H1 (cell line): ENCODE measurements at regions not wholly inside any gene's neighbourhood (a gene's known extent, or its start where the extent isn't known, plus 50 kb on each side); places are given as distances from the start of the nearest gene placed in this dataset.

Source experiments
- JUND ChIP-seq: IDR thresholded peaks from 2 replicates; pipeline ENCODE4 v1.6.1; 2011; ENCODE audit warnings: mild to moderate bottlenecking, improper control_type of control experiment, low read length
- POLR2AphosphoS5 ChIP-seq: IDR thresholded peaks from 2 replicates; pipeline ENCODE4 v1.6.1; 2011; ENCODE audit warnings: low read depth, low read length
- RXRA ChIP-seq: IDR thresholded peaks from 2 replicates; pipeline ENCODE4 v1.6.1; 2011; ENCODE audit warnings: low read depth, mild to moderate bottlenecking, low read length, moderate library complexity; ENCODE audit not compliant: insufficient read depth
- TAF1 ChIP-seq: IDR thresholded peaks from 2 replicates; pipeline ENCODE4 v1.6.1; 2011; ENCODE audit warnings: mild to moderate bottlenecking, low read depth, low read length
- TF ChIP-seq, protein P1 (sequence below): fragments of 300-600 bp; sonication (generic); IDR thresholded peaks from 2 replicates; pipeline ENCODE4 v1.7.1; 2012; ENCODE audit warnings: low read length, moderate library complexity, mild to moderate bottlenecking, inconsistent platforms; ENCODE audit not compliant: insufficient replicate concordance

DNA sequence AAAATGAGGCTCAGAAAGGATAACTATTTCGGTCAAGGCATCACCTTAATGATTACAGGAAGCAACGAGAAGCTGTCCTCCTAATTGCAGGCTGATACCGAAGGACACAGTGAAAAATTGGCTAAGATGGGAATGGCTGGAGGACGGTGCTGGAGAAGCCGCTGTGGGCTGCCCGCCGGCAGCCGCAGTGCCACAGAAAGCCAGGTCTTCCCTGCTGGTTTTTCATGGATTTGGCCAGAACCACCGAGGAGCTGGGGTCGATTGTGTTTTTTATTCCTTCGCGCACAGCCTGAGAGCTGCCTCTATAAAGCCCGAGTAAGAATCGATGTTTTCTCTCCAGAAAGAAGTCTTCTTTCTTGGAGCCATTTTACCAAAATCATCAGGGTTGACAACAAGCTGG lies 1484.2 kb downstream of the BRD1 start (continued):
- TF ChIP-seq, protein P1, sequence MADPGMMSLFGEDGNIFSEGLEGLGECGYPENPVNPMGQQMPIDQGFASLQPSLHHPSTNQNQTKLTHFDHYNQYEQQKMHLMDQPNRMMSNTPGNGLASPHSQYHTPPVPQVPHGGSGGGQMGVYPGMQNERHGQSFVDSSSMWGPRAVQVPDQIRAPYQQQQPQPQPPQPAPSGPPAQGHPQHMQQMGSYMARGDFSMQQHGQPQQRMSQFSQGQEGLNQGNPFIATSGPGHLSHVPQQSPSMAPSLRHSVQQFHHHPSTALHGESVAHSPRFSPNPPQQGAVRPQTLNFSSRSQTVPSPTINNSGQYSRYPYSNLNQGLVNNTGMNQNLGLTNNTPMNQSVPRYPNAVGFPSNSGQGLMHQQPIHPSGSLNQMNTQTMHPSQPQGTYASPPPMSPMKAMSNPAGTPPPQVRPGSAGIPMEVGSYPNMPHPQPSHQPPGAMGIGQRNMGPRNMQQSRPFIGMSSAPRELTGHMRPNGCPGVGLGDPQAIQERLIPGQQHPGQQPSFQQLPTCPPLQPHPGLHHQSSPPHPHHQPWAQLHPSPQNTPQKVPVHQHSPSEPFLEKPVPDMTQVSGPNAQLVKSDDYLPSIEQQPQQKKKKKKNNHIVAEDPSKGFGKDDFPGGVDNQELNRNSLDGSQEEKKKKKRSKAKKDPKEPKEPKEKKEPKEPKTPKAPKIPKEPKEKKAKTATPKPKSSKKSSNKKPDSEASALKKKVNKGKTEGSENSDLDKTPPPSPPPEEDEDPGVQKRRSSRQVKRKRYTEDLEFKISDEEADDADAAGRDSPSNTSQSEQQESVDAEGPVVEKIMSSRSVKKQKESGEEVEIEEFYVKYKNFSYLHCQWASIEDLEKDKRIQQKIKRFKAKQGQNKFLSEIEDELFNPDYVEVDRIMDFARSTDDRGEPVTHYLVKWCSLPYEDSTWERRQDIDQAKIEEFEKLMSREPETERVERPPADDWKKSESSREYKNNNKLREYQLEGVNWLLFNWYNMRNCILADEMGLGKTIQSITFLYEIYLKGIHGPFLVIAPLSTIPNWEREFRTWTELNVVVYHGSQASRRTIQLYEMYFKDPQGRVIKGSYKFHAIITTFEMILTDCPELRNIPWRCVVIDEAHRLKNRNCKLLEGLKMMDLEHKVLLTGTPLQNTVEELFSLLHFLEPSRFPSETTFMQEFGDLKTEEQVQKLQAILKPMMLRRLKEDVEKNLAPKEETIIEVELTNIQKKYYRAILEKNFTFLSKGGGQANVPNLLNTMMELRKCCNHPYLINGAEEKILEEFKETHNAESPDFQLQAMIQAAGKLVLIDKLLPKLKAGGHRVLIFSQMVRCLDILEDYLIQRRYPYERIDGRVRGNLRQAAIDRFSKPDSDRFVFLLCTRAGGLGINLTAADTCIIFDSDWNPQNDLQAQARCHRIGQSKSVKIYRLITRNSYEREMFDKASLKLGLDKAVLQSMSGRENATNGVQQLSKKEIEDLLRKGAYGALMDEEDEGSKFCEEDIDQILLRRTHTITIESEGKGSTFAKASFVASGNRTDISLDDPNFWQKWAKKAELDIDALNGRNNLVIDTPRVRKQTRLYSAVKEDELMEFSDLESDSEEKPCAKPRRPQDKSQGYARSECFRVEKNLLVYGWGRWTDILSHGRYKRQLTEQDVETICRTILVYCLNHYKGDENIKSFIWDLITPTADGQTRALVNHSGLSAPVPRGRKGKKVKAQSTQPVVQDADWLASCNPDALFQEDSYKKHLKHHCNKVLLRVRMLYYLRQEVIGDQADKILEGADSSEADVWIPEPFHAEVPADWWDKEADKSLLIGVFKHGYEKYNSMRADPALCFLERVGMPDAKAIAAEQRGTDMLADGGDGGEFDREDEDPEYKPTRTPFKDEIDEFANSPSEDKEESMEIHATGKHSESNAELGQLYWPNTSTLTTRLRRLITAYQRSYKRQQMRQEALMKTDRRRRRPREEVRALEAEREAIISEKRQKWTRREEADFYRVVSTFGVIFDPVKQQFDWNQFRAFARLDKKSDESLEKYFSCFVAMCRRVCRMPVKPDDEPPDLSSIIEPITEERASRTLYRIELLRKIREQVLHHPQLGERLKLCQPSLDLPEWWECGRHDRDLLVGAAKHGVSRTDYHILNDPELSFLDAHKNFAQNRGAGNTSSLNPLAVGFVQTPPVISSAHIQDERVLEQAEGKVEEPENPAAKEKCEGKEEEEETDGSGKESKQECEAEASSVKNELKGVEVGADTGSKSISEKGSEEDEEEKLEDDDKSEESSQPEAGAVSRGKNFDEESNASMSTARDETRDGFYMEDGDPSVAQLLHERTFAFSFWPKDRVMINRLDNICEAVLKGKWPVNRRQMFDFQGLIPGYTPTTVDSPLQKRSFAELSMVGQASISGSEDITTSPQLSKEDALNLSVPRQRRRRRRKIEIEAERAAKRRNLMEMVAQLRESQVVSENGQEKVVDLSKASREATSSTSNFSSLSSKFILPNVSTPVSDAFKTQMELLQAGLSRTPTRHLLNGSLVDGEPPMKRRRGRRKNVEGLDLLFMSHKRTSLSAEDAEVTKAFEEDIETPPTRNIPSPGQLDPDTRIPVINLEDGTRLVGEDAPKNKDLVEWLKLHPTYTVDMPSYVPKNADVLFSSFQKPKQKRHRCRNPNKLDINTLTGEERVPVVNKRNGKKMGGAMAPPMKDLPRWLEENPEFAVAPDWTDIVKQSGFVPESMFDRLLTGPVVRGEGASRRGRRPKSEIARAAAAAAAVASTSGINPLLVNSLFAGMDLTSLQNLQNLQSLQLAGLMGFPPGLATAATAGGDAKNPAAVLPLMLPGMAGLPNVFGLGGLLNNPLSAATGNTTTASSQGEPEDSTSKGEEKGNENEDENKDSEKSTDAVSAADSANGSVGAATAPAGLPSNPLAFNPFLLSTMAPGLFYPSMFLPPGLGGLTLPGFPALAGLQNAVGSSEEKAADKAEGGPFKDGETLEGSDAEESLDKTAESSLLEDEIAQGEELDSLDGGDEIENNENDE: no peak
- no peak for TF ChIP-seq POLR2AphosphoS5
- no peak for TF ChIP-seq JUND
- no peak for TF ChIP-seq TAF1
- no peak for TF ChIP-seq RXRA
